ENCODE measurements at regions not wholly inside any gene's neighbourhood (a gene's known extent, or its start where the extent isn't known, plus 50 kb on each side); places are given as distances from the start of the nearest gene placed in this dataset.

DNA sequence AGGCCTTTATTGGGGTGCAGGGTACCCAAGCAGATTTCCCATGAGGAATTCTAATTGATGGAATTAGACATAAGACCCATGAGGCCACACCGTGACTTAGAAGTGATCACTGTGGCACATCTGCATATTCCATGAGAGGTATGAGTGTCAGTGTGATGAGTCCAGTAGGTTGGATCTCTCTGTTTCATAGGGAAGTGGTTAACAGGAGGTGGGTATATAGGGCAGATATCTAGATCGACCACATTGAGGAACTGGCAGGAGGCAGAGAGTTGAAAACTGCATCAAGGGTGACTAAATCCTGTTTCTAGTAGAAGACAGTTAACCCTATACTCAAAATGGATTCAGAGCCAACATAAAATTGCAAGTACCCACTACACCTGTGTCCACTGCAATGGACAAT is 68.6 kb upstream of the MIR17HG start:
- Histone ChIP-seq H3K9me3 (ENCODE audit: control insufficient read depth, insufficient read depth, low read depth, low read length) (no peaks in the 10 kb centered on the region), H3K36me3 (ENCODE audit: control insufficient read depth in 2 of 2, insufficient read depth in 1 of 2, low read length in 2 of 2) (no peaks in the 10 kb centered on the region), H3K4me1 (ENCODE audit: control insufficient read depth, insufficient read depth, low read length) (no peaks in the 10 kb centered on the region), H3K4me3 (ENCODE audit: low read depth, low read length) (no peak overlapping the region), H3K27ac (ENCODE audit: extremely low read depth, low read depth, low read length) (no peak overlapping the region)
- ChIA-PET POLR2A (no interaction called here), CTCF (no interaction called here)
- TF ChIP-seq, protein P1, sequence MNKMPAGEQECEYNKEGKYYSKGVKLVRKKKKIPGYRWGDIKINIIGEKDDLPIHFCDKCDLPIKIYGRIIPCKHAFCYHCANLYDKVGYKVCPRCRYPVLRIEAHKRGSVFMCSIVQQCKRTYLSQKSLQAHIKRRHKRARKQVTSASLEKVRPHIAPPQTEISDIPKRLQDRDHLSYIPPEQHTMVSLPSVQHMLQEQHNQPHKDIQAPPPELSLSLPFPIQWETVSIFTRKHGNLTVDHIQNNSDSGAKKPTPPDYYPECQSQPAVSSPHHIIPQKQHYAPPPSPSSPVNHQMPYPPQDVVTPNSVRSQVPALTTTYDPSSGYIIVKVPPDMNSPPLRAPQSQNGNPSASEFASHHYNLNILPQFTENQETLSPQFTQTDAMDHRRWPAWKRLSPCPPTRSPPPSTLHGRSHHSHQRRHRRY (tag by site-specific recombination; IDR thresholded peaks at IDR 0.05) = no peak
- TF ChIP-seq GLIS1 (tag by site-specific recombination; IDR thresholded peaks at IDR 0.05) (no peak), ZNF792 (tag by site-specific recombination; IDR thresholded peaks at IDR 0.05) (no peak), ZNF561 (tag by site-specific recombination; IDR thresholded peaks at IDR 0.05; ENCODE audit: borderline replicate concordance) (no peak), ZNF23 (tag by site-specific recombination; IDR thresholded peaks at IDR 0.05; ENCODE audit: borderline replicate concordance) (no peak)
- TF ChIP-seq, protein P2, sequence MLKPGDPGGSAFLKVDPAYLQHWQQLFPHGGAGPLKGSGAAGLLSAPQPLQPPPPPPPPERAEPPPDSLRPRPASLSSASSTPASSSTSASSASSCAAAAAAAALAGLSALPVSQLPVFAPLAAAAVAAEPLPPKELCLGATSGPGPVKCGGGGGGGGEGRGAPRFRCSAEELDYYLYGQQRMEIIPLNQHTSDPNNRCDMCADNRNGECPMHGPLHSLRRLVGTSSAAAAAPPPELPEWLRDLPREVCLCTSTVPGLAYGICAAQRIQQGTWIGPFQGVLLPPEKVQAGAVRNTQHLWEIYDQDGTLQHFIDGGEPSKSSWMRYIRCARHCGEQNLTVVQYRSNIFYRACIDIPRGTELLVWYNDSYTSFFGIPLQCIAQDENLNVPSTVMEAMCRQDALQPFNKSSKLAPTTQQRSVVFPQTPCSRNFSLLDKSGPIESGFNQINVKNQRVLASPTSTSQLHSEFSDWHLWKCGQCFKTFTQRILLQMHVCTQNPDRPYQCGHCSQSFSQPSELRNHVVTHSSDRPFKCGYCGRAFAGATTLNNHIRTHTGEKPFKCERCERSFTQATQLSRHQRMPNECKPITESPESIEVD (tag by site-specific recombination; IDR thresholded peaks at IDR 0.05) = no peak

- H3K27ac ChIP-seq (ENCODE audit: extremely low read depth, low read depth, low read length) = no peak overlapping the region
- no peak overlapping the region for H3K4me3 ChIP-seq (ENCODE audit: low read depth, low read length)
- ChIA-PET POLR2A (no interaction called here), CTCF (no interaction called here)
- no peaks in the 10 kb centered on the region for H3K4me1 ChIP-seq (ENCODE audit: control insufficient read depth, insufficient read depth, low read length)
- TF ChIP-seq ZNF223 (tag by site-specific recombination; IDR thresholded peaks at IDR 0.05) = no peak
- TF ChIP-seq ZNF112 (tag by site-specific recombination; IDR thresholded peaks at IDR 0.05) = no peak
- no peak for TF ChIP-seq ZNF16 (tag by site-specific recombination; IDR thresholded peaks at IDR 0.05; ENCODE audit: low read depth)
- no peak for TF ChIP-seq ZNF488 (tag by site-specific recombination; IDR thresholded peaks at IDR 0.05)
- TF ChIP-seq YY2 (tag by site-specific recombination; IDR thresholded peaks at IDR 0.05) = no peak
- TF ChIP-seq, protein P3, sequence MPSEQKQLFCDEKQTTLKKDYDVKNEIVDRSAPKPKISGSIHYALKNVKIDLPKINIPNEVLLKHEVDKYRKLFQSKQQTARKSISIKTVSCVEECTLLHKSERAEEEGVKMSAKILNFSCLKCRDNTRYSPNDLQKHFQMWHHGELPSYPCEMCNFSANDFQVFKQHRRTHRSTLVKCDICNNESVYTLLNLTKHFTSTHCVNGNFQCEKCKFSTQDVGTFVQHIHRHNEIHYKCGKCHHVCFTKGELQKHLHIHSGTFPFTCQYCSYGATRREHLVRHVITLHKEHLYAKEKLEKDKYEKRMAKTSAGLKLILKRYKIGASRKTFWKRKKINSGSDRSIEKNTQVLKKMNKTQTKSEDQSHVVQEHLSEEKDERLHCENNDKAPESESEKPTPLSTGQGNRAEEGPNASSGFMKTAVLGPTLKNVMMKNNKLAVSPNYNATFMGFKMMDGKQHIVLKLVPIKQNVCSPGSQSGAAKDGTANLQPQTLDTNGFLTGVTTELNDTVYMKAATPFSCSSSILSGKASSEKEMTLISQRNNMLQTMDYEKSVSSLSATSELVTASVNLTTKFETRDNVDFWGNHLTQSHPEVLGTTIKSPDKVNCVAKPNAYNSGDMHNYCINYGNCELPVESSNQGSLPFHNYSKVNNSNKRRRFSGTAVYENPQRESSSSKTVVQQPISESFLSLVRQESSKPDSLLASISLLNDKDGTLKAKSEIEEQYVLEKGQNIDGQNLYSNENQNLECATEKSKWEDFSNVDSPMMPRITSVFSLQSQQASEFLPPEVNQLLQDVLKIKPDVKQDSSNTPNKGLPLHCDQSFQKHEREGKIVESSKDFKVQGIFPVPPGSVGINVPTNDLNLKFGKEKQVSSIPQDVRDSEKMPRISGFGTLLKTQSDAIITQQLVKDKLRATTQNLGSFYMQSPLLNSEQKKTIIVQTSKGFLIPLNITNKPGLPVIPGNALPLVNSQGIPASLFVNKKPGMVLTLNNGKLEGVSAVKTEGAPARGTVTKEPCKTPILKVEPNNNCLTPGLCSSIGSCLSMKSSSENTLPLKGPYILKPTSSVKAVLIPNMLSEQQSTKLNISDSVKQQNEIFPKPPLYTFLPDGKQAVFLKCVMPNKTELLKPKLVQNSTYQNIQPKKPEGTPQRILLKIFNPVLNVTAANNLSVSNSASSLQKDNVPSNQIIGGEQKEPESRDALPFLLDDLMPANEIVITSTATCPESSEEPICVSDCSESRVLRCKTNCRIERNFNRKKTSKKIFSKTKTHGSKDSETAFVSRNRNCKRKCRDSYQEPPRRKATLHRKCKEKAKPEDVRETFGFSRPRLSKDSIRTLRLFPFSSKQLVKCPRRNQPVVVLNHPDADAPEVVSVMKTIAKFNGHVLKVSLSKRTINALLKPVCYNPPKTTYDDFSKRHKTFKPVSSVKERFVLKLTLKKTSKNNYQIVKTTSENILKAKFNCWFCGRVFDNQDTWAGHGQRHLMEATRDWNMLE (tag by site-specific recombination; conservative IDR thresholded peaks at IDR 0.05; ENCODE audit: low read depth) = no peak
- no peak for TF ChIP-seq SCRT1 (tag by site-specific recombination; IDR thresholded peaks at IDR 0.05; ENCODE audit: borderline replicate concordance)
- TF ChIP-seq ZIC2 (tag by site-specific recombination; IDR thresholded peaks at IDR 0.05) = no peak
- no peak for TF ChIP-seq KLF1 (tag by site-specific recombination; IDR thresholded peaks at IDR 0.05)
- no peaks in the 10 kb centered on the region for H3K9me3 ChIP-seq (ENCODE audit: control insufficient read depth, insufficient read depth, low read depth, low read length)
- H3K36me3 ChIP-seq (ENCODE audit: control insufficient read depth in 2 of 2, insufficient read depth in 1 of 2, low read length in 2 of 2) = no peaks in the 10 kb centered on the region
These were observed 66.7 kb upstream of the MIR17HG start for GRCh38 chr13:91280801-91281200.

Data from HEK293 (cell line).